Sigmoid colon (tissue), 4 donors: ENCODE measurements at regions not wholly inside any gene's neighbourhood (a gene's known extent, or its start where the extent isn't known, plus 50 kb on each side); places are given as distances from the start of the nearest gene placed in this dataset.

Source experiments
- CTCF ChIP-seq, 4 experiments: fragments of 450-650 bp in 3 of 4; fragments of 200-600 bp in 1 of 4; IDR thresholded peaks; one replicate each; pipeline ENCODE4 v1.5.1; 2016 to 2019; ENCODE audit warnings: antibody characterized with exemption in 4 of 4, mild to moderate bottlenecking in 3 of 4, moderate library complexity in 2 of 4
- POLR2AphosphoS5 ChIP-seq, 4 donors: sonication (generic); formaldehyde crosslinking; IDR thresholded peaks; one replicate each; pipeline ENCODE4 v1.6.1; 2017; ENCODE audit warnings: antibody characterized with exemption in 4 of 4

- no peak for TF ChIP-seq CTCF (IDR thresholded peaks at IDR 0.05)
- TF ChIP-seq POLR2AphosphoS5 (IDR thresholded peaks at IDR 0.05) = no peak
Measured at GRCh38 chr6:10060004-10060403, 354.9 kb downstream of the TFAP2A start.
